T-cell (primary cell): ENCODE measurements at regions not wholly inside any gene's neighbourhood (a gene's known extent, or its start where the extent isn't known, plus 50 kb on each side); places are given as distances from the start of the nearest gene placed in this dataset.

ENCODE experiments used
- ATAC-seq, 4 experiments: fragments of 200-7000 bp in 3 of 4; fragments of 150-1000 bp in 1 of 4; cut with Tn5 transposase; replicated peaks in 1 of 4; 1 replicate in 3 of 4; 2 replicates in 1 of 4; pipeline ENCODE4 v1.10.0; 2021; ENCODE audit warnings: moderate library complexity in 3 of 4, mild to moderate bottlenecking in 2 of 4, moderate number of reproducible peaks in 1 of 4
- CTCF ChIA-PET, 2 donors: fragments of 300-600 bp; sonication (Branson Sonifier 250); formaldehyde crosslinking; loops; one replicate each; lab custom pipeline; 2022; ENCODE audit warnings: antibody characterized with exemption in 2 of 2; lab: Charles Lee
- POLR2A ChIA-PET, 2 donors: fragments of 300-600 bp; sonication (Branson Sonifier 250); formaldehyde crosslinking; loops; one replicate each; lab custom pipeline; 2022; ENCODE audit warnings: antibody characterized with exemption in 2 of 2; lab: Charles Lee
- DNase-seq, 35 experiments: peaks; one replicate each; pipeline versions ENCODE4 v3.0.0 to v3.0.0-alpha.2; 2013 to 2023
- H3K27ac ChIP-seq: one replicate; pipeline ENCODE4 v1.5.1; 2013; ENCODE audit warnings: low read length
- H3K27me3 ChIP-seq, 2 experiments: replicated peaks in 1 of 2; 1 replicate in 1 of 2; 2 replicates in 1 of 2; pipeline versions ENCODE4 v1.6.1 to v1.7.0; 2013; ENCODE audit warnings: low read length in 1 of 2, mixed read lengths in 1 of 2; ENCODE audit not compliant: control insufficient read depth in 2 of 2, insufficient read depth in 2 of 2; ENCODE audit errors: extremely low read depth in 1 of 2
- H3K36me3 ChIP-seq, 2 donors: 1 replicate in 1 of 2; 2 replicates in 1 of 2; pipeline versions ENCODE4 v1.6.1 to v1.7.0; 2013; ENCODE audit warnings: low read length in 1 of 2; ENCODE audit not compliant: control insufficient read depth in 2 of 2, insufficient read depth in 1 of 2; ENCODE audit errors: extremely low read depth in 1 of 2
- H3K4me1 ChIP-seq, 2 experiments: 1 replicate in 1 of 2; 2 replicates in 1 of 2; pipeline versions ENCODE4 v1.6.1 to v1.7.0; 2013; ENCODE audit warnings: low read length in 2 of 2, mixed read lengths in 1 of 2; ENCODE audit not compliant: insufficient read depth in 2 of 2, control insufficient read depth in 1 of 2; ENCODE audit errors: extremely low read depth in 1 of 2
- H3K4me3 ChIP-seq, 2 donors: 1 replicate in 1 of 2; 2 replicates in 1 of 2; pipeline versions ENCODE4 v1.5.1 to v1.7.0; 2013; ENCODE audit warnings: mild to moderate bottlenecking in 2 of 2, low read length in 1 of 2, moderate library complexity in 1 of 2; ENCODE audit not compliant: control insufficient read depth in 1 of 2; ENCODE audit errors: extremely low read depth in 1 of 2
- H3K9me3 ChIP-seq: 2 replicates; pipeline ENCODE4 v1.7.0; 2013
- H3K27ac Mint-ChIP-seq, 2 donors: one replicate each; pipeline ENCODE4 v1.8.0; 2020 to 2021; ENCODE audit warnings: mild to moderate bottlenecking in 2 of 2, mixed read lengths in 2 of 2
- H3K27me3 Mint-ChIP-seq, 2 donors: one replicate each; pipeline ENCODE4 v1.8.0; 2021 to 2022; ENCODE audit warnings: mixed read lengths in 2 of 2
- H3K36me3 Mint-ChIP-seq: one replicate; pipeline ENCODE4 v1.8.0; 2021; ENCODE audit warnings: mixed read lengths
- H3K4me1 Mint-ChIP-seq, 3 donors: one replicate each; pipeline ENCODE4 v1.8.0; 2020 to 2022; ENCODE audit warnings: mixed read lengths in 3 of 3, mild to moderate bottlenecking in 1 of 3
- H3K4me3 Mint-ChIP-seq, 3 donors: one replicate each; pipeline ENCODE4 v1.8.0; 2020 to 2022; ENCODE audit warnings: mild to moderate bottlenecking in 3 of 3, mixed read lengths in 3 of 3, moderate library complexity in 3 of 3
- H3K9me3 Mint-ChIP-seq, 3 donors: one replicate each; pipeline ENCODE4 v1.8.0; 2020 to 2022; ENCODE audit warnings: mixed read lengths in 3 of 3
- WGBS: methylation state at CpG from one replicate; pipeline ENCODE4 v1.1.5; 2013; ENCODE audit warnings: missing lambda C conversion rate; ENCODE audit not compliant: insufficient coverage; 5-methylcytosine and 5-hydroxymethylcytosine counted together

- Mint-ChIP-seq H3K27me3 (peaks cover 0 to 4% of the 10 kb centered on the region in 2 donors), H3K9me3 (no peaks in the 10 kb centered on the region), H3K27ac (no peak overlapping the region), H3K4me3 (no peak overlapping the region), H3K4me1 (no peaks in the 10 kb centered on the region), H3K36me3 (no peaks in the 10 kb centered on the region)
- ChIA-PET POLR2A (no interaction called here), CTCF (interaction anchor here in 1 of 2 donors (0.6 kb wide), 1 partner anchor 20 kb away, joined by 3 read pairs; no protein-coding TSS in a partner anchor)
- DNase-seq (no peak), ATAC-seq (no peak)
- Histone ChIP-seq H3K27ac (no peak overlapping the region), H3K27me3 (no peaks in the 10 kb centered on the region), H3K4me1 (no peaks in the 10 kb centered on the region), H3K4me3 (no peak overlapping the region), H3K9me3 (no peaks in the 10 kb centered on the region), H3K36me3 (no peaks in the 10 kb centered on the region)
- 84% methylated on average over 2 of the region's 3 CpGs for WGBS
Measured at GRCh38 chr5:89016741-89017303, 133.8 kb upstream of the MEF2C start.

DNA sequence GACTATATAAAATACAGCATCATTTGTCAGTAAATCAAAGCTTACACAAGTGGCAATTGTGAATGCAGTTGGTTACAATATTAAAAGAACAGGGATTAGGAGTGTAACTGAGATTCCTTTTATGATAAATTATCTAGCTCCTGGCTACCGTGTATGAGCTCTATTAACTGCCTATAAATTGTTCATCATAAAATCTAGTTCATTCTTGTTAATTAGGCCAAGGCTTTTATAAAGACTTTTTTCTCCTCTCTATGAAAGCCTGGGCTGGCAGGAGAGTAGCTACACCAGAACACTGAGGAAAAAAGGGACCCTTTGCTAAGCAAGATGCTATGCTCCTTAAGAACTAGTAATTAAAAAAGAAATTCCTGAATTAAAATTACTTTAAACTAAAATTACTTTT is 132.4 kb upstream of the MEF2C start:
- ChIA-PET POLR2A (no interaction called here), CTCF (no interaction called here)
- Mint-ChIP-seq H3K36me3 (no peaks in the 10 kb centered on the region), H3K9me3 (no peaks in the 10 kb centered on the region), H3K27me3 (peaks cover 0 to 4% of the 10 kb centered on the region in 2 donors), H3K4me3 (no peak overlapping the region), H3K4me1 (no peaks in the 10 kb centered on the region), H3K27ac (no peak overlapping the region)
- no peaks in the 10 kb centered on the region for H3K36me3 ChIP-seq
- H3K9me3 ChIP-seq = no peaks in the 10 kb centered on the region
- WGBS = no CpG with 5 or more reads among the region's 1 CpG
- H3K27ac ChIP-seq = no peak overlapping the region
- H3K4me3 ChIP-seq = no peak overlapping the region
- no peaks in the 10 kb centered on the region for H3K4me1 ChIP-seq
- H3K27me3 ChIP-seq = no peaks in the 10 kb centered on the region
- ATAC-seq (no peak), DNase-seq (no peak)

DNA sequence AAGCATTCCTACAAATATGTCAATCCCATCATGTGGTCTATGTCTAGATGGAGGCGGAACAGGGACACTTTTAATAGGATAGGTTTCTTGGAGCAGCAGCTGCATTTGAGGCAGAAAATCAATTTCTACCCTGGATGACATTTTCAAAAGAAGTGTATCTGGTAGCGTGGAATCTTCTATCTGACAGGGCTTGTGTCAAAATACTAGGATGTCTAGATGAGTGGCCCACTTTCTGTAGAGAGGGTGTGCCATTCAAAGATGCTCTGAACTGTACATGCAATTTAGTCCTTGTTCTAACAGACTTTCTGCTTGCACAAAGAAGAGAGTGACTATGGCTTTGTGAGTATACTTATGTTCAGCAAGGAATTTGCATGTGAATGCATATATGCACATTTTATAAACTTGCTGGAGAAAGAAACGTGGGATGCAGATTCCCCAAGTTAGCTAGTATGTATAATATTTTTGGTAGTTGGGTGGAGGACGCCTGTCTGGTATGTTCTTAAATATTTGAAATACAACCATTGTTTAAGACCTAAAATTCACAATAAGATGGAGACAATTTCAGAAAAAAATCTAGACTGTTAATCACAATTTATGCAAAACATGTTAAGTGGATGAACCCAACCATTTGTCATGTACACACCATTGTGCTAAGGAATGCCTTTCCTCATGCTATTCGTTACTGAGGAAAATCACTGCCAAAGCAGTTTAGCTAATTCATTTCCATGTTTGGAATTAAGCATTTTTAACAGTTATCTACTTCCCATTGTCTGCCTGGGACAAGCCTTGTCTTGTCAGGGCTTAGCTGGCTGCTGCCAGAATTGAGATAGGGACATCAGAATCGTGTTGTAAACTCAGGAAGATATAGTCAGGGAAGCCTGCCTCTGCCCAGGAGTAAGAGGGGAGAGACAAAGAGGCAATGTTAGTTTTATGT is 129.1 kb upstream of the MEF2C start:
- H3K4me1 Mint-ChIP-seq = no peaks in the 10 kb centered on the region
- 67% methylated on average over 3 of the region's 6 CpGs for WGBS

GRCh38 chr5:89010512-89010911 is 127.5 kb upstream of the MEF2C start:
- POLR2A ChIA-PET = no interaction called here
- Histone ChIP-seq H3K27ac (no peak overlapping the region), H3K27me3 (no peaks in the 10 kb centered on the region), H3K4me1 (no peaks in the 10 kb centered on the region), H3K36me3 (no peaks in the 10 kb centered on the region), H3K9me3 (no peaks in the 10 kb centered on the region), H3K4me3 (no peak overlapping the region)
- Mint-ChIP-seq H3K27ac (no peak overlapping the region), H3K9me3 (no peaks in the 10 kb centered on the region), H3K27me3 (no peaks in the 10 kb centered on the region), H3K36me3 (no peaks in the 10 kb centered on the region), H3K4me1 (no peaks in the 10 kb centered on the region), H3K4me3 (no peak overlapping the region)
- no CpG with 5 or more reads among the region's 2 CpGs for WGBS
- CTCF ChIA-PET = no interaction called here
- DNase-seq (no peak), ATAC-seq (no peak)

More for the DNA sequence above, 129.1 kb upstream of the MEF2C start:
- no peak for DNase-seq
- no peaks in the 10 kb centered on the region for H3K9me3 ChIP-seq
- Mint-ChIP-seq H3K27me3 (no peaks in the 10 kb centered on the region), H3K4me3 (no peak overlapping the region), H3K36me3 (no peaks in the 10 kb centered on the region), H3K27ac (no peak overlapping the region), H3K9me3 (no peaks in the 10 kb centered on the region)
- no peak overlapping the region for H3K4me3 ChIP-seq
- no peaks in the 10 kb centered on the region for H3K4me1 ChIP-seq
- no peaks in the 10 kb centered on the region for H3K36me3 ChIP-seq
- no peaks in the 10 kb centered on the region for H3K27me3 ChIP-seq
- no peak for ATAC-seq
- H3K27ac ChIP-seq = no peak overlapping the region
- CTCF ChIA-PET = no interaction called here
- POLR2A ChIA-PET = no interaction called here

- Mint-ChIP-seq H3K27me3 (no peaks in the 10 kb centered on the region), H3K4me1 (no peaks in the 10 kb centered on the region), H3K36me3 (no peaks in the 10 kb centered on the region), H3K4me3 (no peak overlapping the region), H3K9me3 (no peaks in the 10 kb centered on the region), H3K27ac (no peak overlapping the region)
- no peak overlapping the region for H3K27ac ChIP-seq
- 83% methylated on average over 1 of the region's 1 CpG for WGBS
- no peaks in the 10 kb centered on the region for H3K27me3 ChIP-seq
- H3K9me3 ChIP-seq = no peaks in the 10 kb centered on the region
- DNase-seq = no peak
- no peak overlapping the region for H3K4me3 ChIP-seq
- ATAC-seq = no peak
- ChIA-PET POLR2A (no interaction called here), CTCF (no interaction called here)
- H3K4me1 ChIP-seq = no peaks in the 10 kb centered on the region
- no peaks in the 10 kb centered on the region for H3K36me3 ChIP-seq
Measured at GRCh38 chr5:89008291-89008690, 125.3 kb upstream of the MEF2C start.

- CTCF ChIA-PET = no interaction called here
- Mint-ChIP-seq H3K4me3 (no peak overlapping the region), H3K9me3 (peaks cover 0 to 9% (median 0%) of the 10 kb centered on the region in 3 donors), H3K4me1 (no peaks in the 10 kb centered on the region), H3K27ac (no peak overlapping the region), H3K27me3 (no peaks in the 10 kb centered on the region), H3K36me3 (no peaks in the 10 kb centered on the region)
- Histone ChIP-seq H3K27me3 (no peaks in the 10 kb centered on the region), H3K4me3 (no peak overlapping the region), H3K9me3 (no peaks in the 10 kb centered on the region), H3K4me1 (no peaks in the 10 kb centered on the region), H3K36me3 (no peaks in the 10 kb centered on the region), H3K27ac (no peak overlapping the region)
- POLR2A ChIA-PET = no interaction called here
- ATAC-seq (no peak), DNase-seq (no peak)
- no CpG with 5 or more reads among the region's 2 CpGs for WGBS
Measured at GRCh38 chr5:89005990-89006389, 123.0 kb upstream of the MEF2C start.
